ENCODE measurements at regions not wholly inside any gene's neighbourhood (a gene's known extent, or its start where the extent isn't known, plus 50 kb on each side); places are given as distances from the start of the nearest gene placed in this dataset.

- no peak for DNase-seq (ENCODE audit: low read depth in 1 of 2, low spot score in 1 of 2)
Measured at GRCh38 chr13:74443631-74444030, 309.4 kb upstream of the KLF12 start.

- no peak for DNase-seq (ENCODE audit: low read depth in 1 of 2, low spot score in 1 of 2)
Measured at GRCh38 chr13:74442751-74443150, 308.5 kb upstream of the KLF12 start.

GRCh38 chr13:74438901-74439300 is 304.7 kb upstream of the KLF12 start:
- DNase-seq (ENCODE audit: low read depth in 1 of 2, low spot score in 1 of 2): no peak

- no peak for DNase-seq (ENCODE audit: low read depth in 1 of 2, low spot score in 1 of 2)
Measured at GRCh38 chr13:74434782-74435181, 300.6 kb upstream of the KLF12 start.

GRCh38 chr13:74424455-74424854 is 290.3 kb upstream of the KLF12 start:
- DNase-seq (ENCODE audit: low read depth in 1 of 2, low spot score in 1 of 2): no peak

GRCh38 chr13:74423434-74423833 is 289.2 kb upstream of the KLF12 start:
- no peak for DNase-seq (ENCODE audit: low read depth in 1 of 2, low spot score in 1 of 2)

- no peak for DNase-seq (ENCODE audit: low read depth in 1 of 2, low spot score in 1 of 2)
Measured at GRCh38 chr13:74414458-74414857, 280.3 kb upstream of the KLF12 start.

GRCh38 chr13:74413482-74413881 is 279.3 kb upstream of the KLF12 start:
- no peak for DNase-seq (ENCODE audit: low read depth in 1 of 2, low spot score in 1 of 2)

GRCh38 chr13:74409551-74409950 is 275.3 kb upstream of the KLF12 start:
- no peak for DNase-seq (ENCODE audit: low read depth in 1 of 2, low spot score in 1 of 2)

- no peak for DNase-seq (ENCODE audit: low read depth in 1 of 2, low spot score in 1 of 2)
Measured at GRCh38 chr13:74406420-74406819, 272.2 kb upstream of the KLF12 start.

- DNase-seq (ENCODE audit: low read depth in 1 of 2, low spot score in 1 of 2): no peak
Measured at GRCh38 chr13:74398599-74398998, 264.4 kb upstream of the KLF12 start.

- no peak for DNase-seq (ENCODE audit: low read depth in 1 of 2, low spot score in 1 of 2)
Measured at GRCh38 chr13:74389056-74389455, 254.9 kb upstream of the KLF12 start.

GRCh38 chr13:74388626-74389025 is 254.4 kb upstream of the KLF12 start:
- no peak for DNase-seq (ENCODE audit: low read depth in 1 of 2, low spot score in 1 of 2)

- no peak for DNase-seq (ENCODE audit: low read depth in 1 of 2, low spot score in 1 of 2)
Measured at GRCh38 chr13:74372511-74372910, 238.3 kb upstream of the KLF12 start.

GRCh38 chr13:74367193-74367592 is 233.0 kb upstream of the KLF12 start:
- no peak for DNase-seq (ENCODE audit: low read depth in 1 of 2, low spot score in 1 of 2)

- no peak for DNase-seq (ENCODE audit: low read depth in 1 of 2, low spot score in 1 of 2)
Measured at GRCh38 chr13:74361274-74361673, 227.1 kb upstream of the KLF12 start.

- DNase-seq (ENCODE audit: low read depth in 1 of 2, low spot score in 1 of 2): no peak
Measured at GRCh38 chr13:74346960-74347359, 212.8 kb upstream of the KLF12 start.

GRCh38 chr13:74338341-74338740 is 204.1 kb upstream of the KLF12 start:
- DNase-seq (ENCODE audit: low read depth in 1 of 2, low spot score in 1 of 2): no peak

GRCh38 chr13:74336546-74336945 is 202.3 kb upstream of the KLF12 start:
- DNase-seq (ENCODE audit: low read depth in 1 of 2, low spot score in 1 of 2): no peak

GRCh38 chr13:74335370-74335769 is 201.2 kb upstream of the KLF12 start:
- no peak for DNase-seq (ENCODE audit: low read depth in 1 of 2, low spot score in 1 of 2)

GRCh38 chr13:74329962-74330361 is 195.8 kb upstream of the KLF12 start:
- no peak for DNase-seq (ENCODE audit: low read depth in 1 of 2, low spot score in 1 of 2)

GRCh38 chr13:74325106-74325505 is 190.9 kb upstream of the KLF12 start:
- no peak for DNase-seq (ENCODE audit: low read depth in 1 of 2, low spot score in 1 of 2)

- DNase-seq (ENCODE audit: low read depth in 1 of 2, low spot score in 1 of 2): no peak
Measured at GRCh38 chr13:74324338-74324737, 190.1 kb upstream of the KLF12 start.

GRCh38 chr13:74322562-74322961 is 188.4 kb upstream of the KLF12 start:
- DNase-seq (ENCODE audit: low read depth in 1 of 2, low spot score in 1 of 2): no peak

Data from activated CD4-positive, alpha-beta T cell treated with anti-CD3 and anti-CD28 coated beads, Interleukin-2, amount 50 U/mL, for 24 hours (primary cell).